ENCODE measurements at regions not wholly inside any gene's neighbourhood (a gene's known extent, or its start where the extent isn't known, plus 50 kb on each side); places are given as distances from the start of the nearest gene placed in this dataset.

GRCh38 chr11:119807841-119808240 lies 78.8 kb upstream of the NECTIN1 start:
- Histone ChIP-seq H3K4me3 (replicated peaks in 1 of 3) (no peak overlapping the region), H3K36me3 (no peaks in the 10 kb centered on the region), H3K4me1 (no peaks in the 10 kb centered on the region), H3K27ac (no peak overlapping the region), H3K27me3 (no peaks in the 10 kb centered on the region), H3K9me3 (no peaks in the 10 kb centered on the region)
- TF ChIP-seq CTCF (IDR thresholded peaks at IDR 0.05) = no peak
- no peak for TF ChIP-seq POLR2A (IDR thresholded peaks at IDR 0.05)
- DNase-seq = no peak
- intact Hi-C loops (cut with DNase I) = no loop called here
- WGBS, 2 donors = 77 to 90% methylated on average over 3 of the region's 3 CpGs

GRCh38 chr11:119807402-119807801 lies 78.4 kb upstream of the NECTIN1 start:
- DNase-seq = no peak
- intact Hi-C loops (cut with DNase I) = no loop called here
- no peaks in the 10 kb centered on the region for H3K9me3 ChIP-seq
- WGBS, 2 donors = 92 to 100% methylated on average over 2 to 3 of the region's 5 CpGs
- H3K27ac ChIP-seq = no peak overlapping the region
- TF ChIP-seq CTCF (IDR thresholded peaks at IDR 0.05) = no peak
- no peak overlapping the region for H3K4me3 ChIP-seq (replicated peaks in 1 of 3)
- no peaks in the 10 kb centered on the region for H3K4me1 ChIP-seq
- H3K27me3 ChIP-seq = no peaks in the 10 kb centered on the region
- H3K36me3 ChIP-seq = no peaks in the 10 kb centered on the region

- H3K4me3 ChIP-seq (replicated peaks in 1 of 3) = no peak overlapping the region
- no peaks in the 10 kb centered on the region for H3K36me3 ChIP-seq
- H3K4me1 ChIP-seq = no peaks in the 10 kb centered on the region
- DNase-seq = peak in 1 of 2 donors; percentile 4
- 77 to 84% methylated on average over 5 to 6 of the region's 8 CpGs for WGBS, 2 donors
- H3K27ac ChIP-seq = no peak overlapping the region
- no peaks in the 10 kb centered on the region for H3K27me3 ChIP-seq
- H3K9me3 ChIP-seq = no peaks in the 10 kb centered on the region
- TF ChIP-seq POLR2A (IDR thresholded peaks at IDR 0.05) = no peak
- TF ChIP-seq CTCF (IDR thresholded peaks at IDR 0.05) = no peak
- intact Hi-C loops (cut with DNase I) = no loop called here
Measured at GRCh38 chr11:119806064-119806915, 77.3 kb upstream of the NECTIN1 start.

GRCh38 chr11:119805663-119806062 lies 76.7 kb upstream of the NECTIN1 start:
- WGBS, 2 donors = 87 to 89% methylated on average over 3 to 8 of the region's 8 CpGs
- TF ChIP-seq CTCF (IDR thresholded peaks at IDR 0.05) (no peak), POLR2A (IDR thresholded peaks at IDR 0.05) (no peak)
- DNase-seq = no peak

GRCh38 chr11:119804698-119805097 lies 75.7 kb upstream of the NECTIN1 start:
- Histone ChIP-seq H3K27ac (no peak overlapping the region), H3K4me3 (replicated peaks in 1 of 3) (no peak overlapping the region), H3K4me1 (no peaks in the 10 kb centered on the region), H3K36me3 (no peaks in the 10 kb centered on the region), H3K9me3 (no peaks in the 10 kb centered on the region), H3K27me3 (no peaks in the 10 kb centered on the region)
- no peak for DNase-seq
- TF ChIP-seq CTCF (IDR thresholded peaks at IDR 0.05) (no peak), POLR2A (IDR thresholded peaks at IDR 0.05) (no peak)
- 81 to 89% methylated on average over 5 of the region's 5 CpGs for WGBS, 2 donors
- intact Hi-C loops (cut with DNase I) = no loop called here

More at GRCh38 chr11:119805663-119806062, 76.7 kb upstream of the NECTIN1 start:
- intact Hi-C loops (cut with DNase I) = no loop called here
- Histone ChIP-seq H3K4me1 (no peaks in the 10 kb centered on the region), H3K4me3 (replicated peaks in 1 of 3) (no peak overlapping the region), H3K27ac (no peak overlapping the region), H3K36me3 (no peaks in the 10 kb centered on the region), H3K9me3 (no peaks in the 10 kb centered on the region), H3K27me3 (no peaks in the 10 kb centered on the region)
